ELR (cell line): ENCODE measurements at regions not wholly inside any gene's neighbourhood (a gene's known extent, or its start where the extent isn't known, plus 50 kb on each side); places are given as distances from the start of the nearest gene placed in this dataset.
"Not testable (repeated sequence)": the region's sequence is repeated elsewhere in the genome, so short reads cannot be mapped to it uniquely, and the experiment has no call there.

Experiments
- DNase-seq: peaks from one replicate; pipeline ENCODE4 v3.0.0-alpha.2; 2015; ENCODE audit warnings: low read depth

DNA sequence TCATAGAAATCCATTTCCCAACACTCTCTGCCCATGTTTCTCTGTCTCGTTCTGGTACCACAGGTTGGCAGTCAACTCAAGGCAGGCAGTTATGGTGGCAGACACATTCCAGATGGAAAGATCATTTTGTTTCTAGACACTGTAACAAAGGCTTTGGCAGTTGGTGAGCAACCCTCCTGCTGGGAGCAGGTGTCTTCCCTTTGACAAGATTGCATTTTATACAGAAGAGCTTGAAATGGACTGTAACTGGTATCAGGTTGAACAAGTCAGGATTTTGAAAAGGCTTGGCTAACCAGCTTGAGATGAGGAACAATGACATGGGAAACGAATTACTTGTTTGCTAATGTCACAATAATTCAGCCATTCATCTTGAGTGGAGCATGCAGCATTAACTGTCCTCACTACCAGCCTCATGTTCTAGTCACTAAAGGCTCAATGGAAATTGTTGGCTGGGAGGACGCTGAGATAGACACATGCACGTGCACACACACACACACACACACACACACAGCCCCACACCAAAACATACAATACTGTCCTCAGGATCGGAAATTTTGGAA lies 170.0 kb downstream of the SEMA6D start:
- no peak for DNase-seq

- no peak for DNase-seq
Measured at GRCh38 chr15:47888385-47889100, 171.2 kb downstream of the SEMA6D start.

- DNase-seq: no peak
Measured at GRCh38 chr15:47890397-47891150, 173.3 kb downstream of the SEMA6D start.

DNA sequence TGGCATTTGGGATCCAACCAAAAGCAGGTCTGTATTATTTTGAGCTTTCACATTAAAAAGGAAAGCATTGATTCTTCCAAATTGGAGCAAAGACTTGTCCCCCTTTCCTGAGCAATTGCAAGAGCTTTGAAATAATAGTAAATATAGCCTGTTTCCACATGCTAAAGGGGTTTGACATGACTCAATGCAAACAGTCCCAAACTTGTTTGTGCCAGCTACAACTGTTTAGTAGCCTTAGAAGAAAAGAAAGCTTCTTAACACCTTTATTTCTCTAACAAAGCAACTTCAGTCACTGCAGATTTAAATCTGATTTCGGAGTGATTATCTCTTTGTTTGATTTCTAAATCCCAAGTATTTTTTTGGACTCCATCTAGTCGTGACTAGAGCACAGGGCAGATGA lies 180.2 kb downstream of the SEMA6D start:
- DNase-seq: no peak

GRCh38 chr15:47900751-47901150 lies 183.4 kb downstream of the SEMA6D start:
- no peak for DNase-seq

DNA sequence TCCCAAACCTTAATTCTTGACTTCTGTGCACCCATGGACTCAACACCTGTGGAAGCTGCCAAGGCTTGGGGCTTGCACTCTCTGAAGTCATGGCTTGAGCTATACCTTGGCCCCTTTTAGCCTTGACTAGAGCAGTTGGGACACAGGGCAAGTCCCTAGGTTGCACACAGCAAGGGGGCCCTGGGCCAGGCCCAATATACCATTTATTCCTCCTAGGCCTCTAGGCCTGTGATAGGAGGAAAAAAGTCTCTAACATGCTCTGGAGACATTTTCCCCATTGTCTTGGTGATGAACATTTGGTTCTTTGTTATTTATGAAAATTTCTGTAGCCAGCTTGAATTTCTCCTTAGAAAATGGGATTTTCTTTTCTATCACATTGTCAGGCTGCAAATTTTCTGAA lies 186.1 kb downstream of the SEMA6D start:
- DNase-seq: no peak

GRCh38 chr15:47908486-47908885 lies 191.2 kb downstream of the SEMA6D start:
- no peak for DNase-seq

- DNase-seq: peak; percentile 1
Measured at GRCh38 chr15:47908950-47909670, 191.8 kb downstream of the SEMA6D start.

DNA sequence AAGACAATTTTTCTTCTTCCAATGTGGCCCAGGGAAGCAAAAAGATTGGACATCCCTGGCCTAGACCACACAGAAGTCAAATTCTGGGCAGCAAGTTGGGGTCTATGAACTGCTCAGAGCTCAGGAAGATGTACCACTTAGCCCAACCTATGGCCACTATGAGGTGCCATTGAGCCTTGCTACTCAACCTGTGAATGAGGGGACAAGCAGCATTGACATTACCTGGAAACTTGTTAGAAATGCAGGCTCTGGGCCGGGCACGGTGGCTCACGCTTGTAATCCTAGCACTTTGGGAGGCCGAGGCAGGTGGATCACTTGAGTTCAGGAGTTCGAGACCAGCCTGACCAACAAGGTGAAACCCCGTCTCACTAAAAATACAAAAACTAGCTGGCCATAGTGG lies 195.6 kb downstream of the SEMA6D start:
- DNase-seq: not testable (repeated sequence)

DNA sequence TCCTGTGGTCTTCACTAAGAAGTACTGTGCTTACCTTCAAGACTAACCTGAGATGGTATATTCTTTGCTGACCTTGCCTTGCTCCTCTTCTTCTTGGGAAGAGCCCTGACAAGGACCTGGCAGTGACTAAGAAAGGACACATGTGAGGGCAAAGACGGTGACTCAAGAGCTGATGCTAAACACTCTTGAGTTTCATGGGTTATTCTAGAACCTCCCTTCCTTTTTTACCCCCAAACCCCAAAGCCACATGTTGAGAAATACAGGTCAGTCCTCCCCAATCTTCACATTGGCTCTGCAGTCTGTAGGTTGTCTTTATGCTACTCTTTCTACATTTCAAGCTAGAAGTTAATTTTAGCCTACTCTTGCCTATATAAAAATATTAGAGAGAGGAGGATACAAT lies 200.6 kb downstream of the SEMA6D start:
- no peak for DNase-seq

DNA sequence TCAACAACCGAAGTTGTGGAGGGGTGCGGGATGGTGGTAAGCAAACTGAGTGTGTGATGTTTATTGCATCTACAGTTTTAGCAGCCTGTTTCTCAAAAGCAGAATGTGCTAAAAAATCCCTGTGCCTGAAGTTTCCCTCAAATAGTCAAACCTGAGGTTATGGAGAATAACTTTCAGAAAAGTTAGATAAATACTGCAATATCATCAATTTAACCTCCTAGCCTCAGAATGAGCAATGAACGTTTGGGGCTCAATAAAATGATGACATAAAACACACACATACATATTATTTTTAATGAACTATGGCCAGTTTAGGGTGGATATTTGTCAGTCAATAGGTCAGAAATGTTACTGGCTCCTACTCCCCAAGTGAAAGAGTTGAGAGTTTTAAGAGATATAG lies 201.6 kb downstream of the SEMA6D start:
- no peak for DNase-seq

- DNase-seq: no peak
Measured at GRCh38 chr15:47924381-47924780, 196.4 kb upstream of the SLC24A5 start.

GRCh38 chr15:47929138-47929803 lies 191.5 kb upstream of the SLC24A5 start:
- no peak for DNase-seq

DNA sequence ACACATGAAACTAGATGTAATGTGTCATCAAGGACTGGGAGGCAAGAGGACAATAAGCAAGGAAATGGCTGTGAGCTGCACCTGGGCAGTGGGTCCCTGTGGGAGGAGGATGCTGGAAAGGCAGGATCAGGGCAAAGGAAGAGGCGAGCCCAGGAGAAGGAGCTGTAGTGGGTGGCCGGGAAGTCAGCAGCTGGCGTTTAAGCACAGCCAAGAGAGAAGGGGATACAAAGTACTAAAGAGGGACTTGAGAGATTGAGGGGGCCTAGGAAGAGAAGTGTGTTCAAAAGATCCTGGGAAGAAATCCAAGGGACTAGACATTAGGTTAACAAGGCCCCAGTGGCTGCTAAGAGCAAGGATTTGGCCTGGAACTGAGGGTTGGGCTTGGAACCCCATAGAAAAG lies 188.5 kb upstream of the SLC24A5 start:
- DNase-seq: no peak

- DNase-seq: no peak
Measured at GRCh38 chr15:47932951-47933641, 187.7 kb upstream of the SLC24A5 start.

GRCh38 chr15:47933865-47934264 lies 186.9 kb upstream of the SLC24A5 start:
- DNase-seq: no peak

DNA sequence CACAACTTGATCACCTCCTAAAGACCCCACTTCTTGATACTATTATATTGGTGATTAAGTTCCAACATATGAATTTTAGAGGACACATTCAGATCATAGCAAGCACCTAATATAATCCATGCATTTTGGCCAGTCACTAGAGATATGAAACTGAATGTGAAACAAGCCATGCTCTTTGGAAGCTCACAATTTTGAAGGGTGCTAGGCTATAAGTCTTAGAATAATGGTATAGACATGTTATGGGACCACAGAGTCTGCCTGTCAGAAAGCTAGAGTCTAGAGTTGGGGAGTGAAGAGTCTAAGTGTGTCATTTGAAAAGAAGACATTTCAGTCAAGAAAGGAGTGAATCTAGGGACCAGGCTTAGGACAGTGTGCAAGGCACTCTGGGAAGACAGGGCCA lies 186.4 kb upstream of the SLC24A5 start:
- DNase-seq: no peak

- DNase-seq: no peak
Measured at GRCh38 chr15:47937834-47938233, 183.0 kb upstream of the SLC24A5 start.

GRCh38 chr15:47944637-47945288 lies 176.0 kb upstream of the SLC24A5 start:
- peak; percentile 4 for DNase-seq

- DNase-seq: no peak
Measured at GRCh38 chr15:47945872-47946650, 174.7 kb upstream of the SLC24A5 start.
